Loucy (cell line): ENCODE measurements at regions not wholly inside any gene's neighbourhood (a gene's known extent, or its start where the extent isn't known, plus 50 kb on each side); places are given as distances from the start of the nearest gene placed in this dataset.

Experiments
- EZH2phosphoT487 ChIP-seq: fragments of 200-600 bp; IDR thresholded peaks from 2 replicates; pipeline ENCODE4 v1.6.1; 2018; ENCODE audit warnings: antibody characterized with exemption, mild to moderate bottlenecking, moderate library complexity, borderline replicate concordance
- TF ChIP-seq, protein P1 (sequence below): fragments of 200-600 bp; sonication (generic); conservative IDR thresholded peaks from 2 replicates; pipeline ENCODE4 v1.5.1; 2014; ENCODE audit warnings: mild to moderate bottlenecking, antibody characterized with exemption, low read length

DNA sequence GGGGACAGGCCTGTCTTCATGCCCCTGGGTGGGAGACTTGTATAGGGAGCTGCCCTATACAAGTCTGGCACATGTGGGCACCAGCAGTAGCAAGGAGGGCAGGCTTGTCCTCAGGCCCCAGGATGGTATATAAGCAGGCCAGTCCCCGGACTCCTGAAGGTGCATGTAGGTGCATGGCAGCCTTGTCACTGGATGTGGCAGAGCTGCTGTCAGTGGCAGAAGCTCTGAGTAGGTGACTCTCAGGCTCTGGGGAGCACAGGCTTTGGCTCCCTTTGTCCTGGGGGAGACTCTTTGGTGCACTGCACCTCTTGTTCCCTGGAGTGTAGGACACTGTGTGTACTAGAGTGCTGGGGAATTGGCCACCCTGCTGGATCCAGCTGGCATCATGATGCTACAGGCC is 376.7 kb upstream of the DIPK2B start:
- TF ChIP-seq, protein P1, sequence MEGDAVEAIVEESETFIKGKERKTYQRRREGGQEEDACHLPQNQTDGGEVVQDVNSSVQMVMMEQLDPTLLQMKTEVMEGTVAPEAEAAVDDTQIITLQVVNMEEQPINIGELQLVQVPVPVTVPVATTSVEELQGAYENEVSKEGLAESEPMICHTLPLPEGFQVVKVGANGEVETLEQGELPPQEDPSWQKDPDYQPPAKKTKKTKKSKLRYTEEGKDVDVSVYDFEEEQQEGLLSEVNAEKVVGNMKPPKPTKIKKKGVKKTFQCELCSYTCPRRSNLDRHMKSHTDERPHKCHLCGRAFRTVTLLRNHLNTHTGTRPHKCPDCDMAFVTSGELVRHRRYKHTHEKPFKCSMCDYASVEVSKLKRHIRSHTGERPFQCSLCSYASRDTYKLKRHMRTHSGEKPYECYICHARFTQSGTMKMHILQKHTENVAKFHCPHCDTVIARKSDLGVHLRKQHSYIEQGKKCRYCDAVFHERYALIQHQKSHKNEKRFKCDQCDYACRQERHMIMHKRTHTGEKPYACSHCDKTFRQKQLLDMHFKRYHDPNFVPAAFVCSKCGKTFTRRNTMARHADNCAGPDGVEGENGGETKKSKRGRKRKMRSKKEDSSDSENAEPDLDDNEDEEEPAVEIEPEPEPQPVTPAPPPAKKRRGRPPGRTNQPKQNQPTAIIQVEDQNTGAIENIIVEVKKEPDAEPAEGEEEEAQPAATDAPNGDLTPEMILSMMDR, result no peak
- no peak for TF ChIP-seq EZH2phosphoT487
